Progenitor cell of endocrine pancreas (in vitro differentiated cells): ENCODE measurements at regions not wholly inside any gene's neighbourhood (a gene's known extent, or its start where the extent isn't known, plus 50 kb on each side); places are given as distances from the start of the nearest gene placed in this dataset.

Source experiments
- DNase-seq: peaks from one replicate; pipeline ENCODE4 v3.0.0; 2021; ENCODE audit warnings: low spot score; ENCODE audit not compliant: unreplicated experiment
- H3K27ac Mint-ChIP-seq: 2 replicates; pipeline ENCODE4 v1.8.0; 2021; ENCODE audit warnings: mild to moderate bottlenecking, moderate library complexity, mixed read lengths
- H3K27me3 Mint-ChIP-seq: 2 replicates; pipeline ENCODE4 v1.8.0; 2021; ENCODE audit warnings: mixed read lengths
- H3K36me3 Mint-ChIP-seq: 2 replicates; pipeline ENCODE4 v1.8.0; 2022; ENCODE audit warnings: mixed read lengths; ENCODE audit not compliant: insufficient read depth
- H3K4me1 Mint-ChIP-seq: 2 replicates; pipeline ENCODE4 v1.8.0; 2021; ENCODE audit warnings: low read depth, mixed read lengths
- H3K4me3 Mint-ChIP-seq: 2 replicates; pipeline ENCODE4 v1.8.0; 2021; ENCODE audit warnings: low read depth, mild to moderate bottlenecking, moderate library complexity, mixed read lengths
- H3K9me3 Mint-ChIP-seq: 2 replicates; pipeline ENCODE4 v1.8.0; 2021; ENCODE audit warnings: low read depth, mixed read lengths
- CTCF ChIP-seq: fragments of 200-600 bp; sonication (generic); IDR thresholded peaks from one replicate; pipeline ENCODE4 v1.5.0; 2021; ENCODE audit warnings: antibody characterized with exemption, mild to moderate bottlenecking; ENCODE audit not compliant: unreplicated experiment

GRCh38 chr16:86063760-86064405 lies 164.9 kb downstream of the IRF8 start:
- peaks cover 44% of the 10 kb centered on the region for H3K27me3 Mint-ChIP-seq
- peak overlapping the region; percentile 15 for H3K27ac Mint-ChIP-seq
- DNase-seq: no peak
- peaks cover 4% of the 10 kb centered on the region for H3K9me3 Mint-ChIP-seq
- TF ChIP-seq CTCF: no peak
- no peak overlapping the region for H3K4me3 Mint-ChIP-seq
- H3K4me1 Mint-ChIP-seq: no peaks in the 10 kb centered on the region
- no peaks in the 10 kb centered on the region for H3K36me3 Mint-ChIP-seq

DNA sequence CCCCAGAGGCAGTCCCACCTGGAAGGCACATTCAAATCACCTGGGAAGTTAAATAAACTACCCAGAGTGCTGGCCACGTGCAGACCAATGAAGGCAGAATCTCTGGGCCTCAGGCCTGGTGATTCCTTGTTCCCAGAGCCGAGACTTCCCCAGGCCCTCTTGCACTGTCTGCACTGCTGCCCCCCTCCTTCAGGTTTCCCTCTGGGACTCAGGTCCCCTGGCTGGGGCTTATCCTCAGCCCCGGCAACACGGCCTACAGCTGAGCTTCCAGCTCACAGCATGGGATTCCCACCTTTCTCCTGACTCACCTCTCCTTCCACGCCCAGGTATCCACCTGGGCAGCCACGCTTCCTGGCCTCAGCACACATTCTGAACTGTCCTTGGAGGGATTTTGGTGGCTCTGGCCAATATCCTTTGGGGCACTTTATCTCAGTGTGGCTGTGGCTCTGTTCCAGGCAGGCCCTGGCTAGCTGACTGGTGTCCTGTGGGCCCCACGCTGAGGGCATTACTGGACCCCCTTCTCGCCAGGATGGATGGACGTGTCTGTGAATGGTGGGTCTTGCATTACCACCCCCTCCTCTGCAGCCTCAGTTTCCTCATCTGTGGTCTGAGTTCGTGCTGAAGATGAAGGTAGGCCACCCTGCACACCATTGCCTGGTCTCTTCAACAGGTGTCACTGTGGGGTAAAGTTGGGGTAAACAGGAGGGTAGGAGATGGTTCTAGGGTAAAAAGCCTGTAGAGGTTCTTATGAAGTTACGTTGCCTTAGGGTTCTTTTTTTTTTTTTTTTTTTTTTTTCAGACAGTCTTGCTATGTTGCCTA lies 165.7 kb downstream of the IRF8 start:
- Mint-ChIP-seq H3K27me3 (peaks cover 44% of the 10 kb centered on the region), H3K4me3 (no peak overlapping the region), H3K4me1 (no peaks in the 10 kb centered on the region), H3K36me3 (no peaks in the 10 kb centered on the region), H3K9me3 (peaks cover 4% of the 10 kb centered on the region), H3K27ac (peak overlapping the region; percentile 15)
- no peak for TF ChIP-seq CTCF
- no peak for DNase-seq

GRCh38 chr16:86065711-86066110 lies 166.7 kb downstream of the IRF8 start:
- H3K9me3 Mint-ChIP-seq: peaks cover 4% of the 10 kb centered on the region
- no peak overlapping the region for H3K4me3 Mint-ChIP-seq
- peaks cover 46% of the 10 kb centered on the region for H3K27me3 Mint-ChIP-seq
- no peak overlapping the region for H3K27ac Mint-ChIP-seq
- no peaks in the 10 kb centered on the region for H3K4me1 Mint-ChIP-seq
- TF ChIP-seq CTCF: no peak
- no peak for DNase-seq
- no peaks in the 10 kb centered on the region for H3K36me3 Mint-ChIP-seq

GRCh38 chr16:86066811-86067210 lies 167.8 kb downstream of the IRF8 start:
- Mint-ChIP-seq H3K27me3 (peaks cover 42% of the 10 kb centered on the region), H3K36me3 (no peaks in the 10 kb centered on the region), H3K27ac (no peak overlapping the region), H3K4me3 (no peak overlapping the region), H3K9me3 (peaks cover 4% of the 10 kb centered on the region), H3K4me1 (no peaks in the 10 kb centered on the region)
- DNase-seq: no peak
- no peak for TF ChIP-seq CTCF

DNA sequence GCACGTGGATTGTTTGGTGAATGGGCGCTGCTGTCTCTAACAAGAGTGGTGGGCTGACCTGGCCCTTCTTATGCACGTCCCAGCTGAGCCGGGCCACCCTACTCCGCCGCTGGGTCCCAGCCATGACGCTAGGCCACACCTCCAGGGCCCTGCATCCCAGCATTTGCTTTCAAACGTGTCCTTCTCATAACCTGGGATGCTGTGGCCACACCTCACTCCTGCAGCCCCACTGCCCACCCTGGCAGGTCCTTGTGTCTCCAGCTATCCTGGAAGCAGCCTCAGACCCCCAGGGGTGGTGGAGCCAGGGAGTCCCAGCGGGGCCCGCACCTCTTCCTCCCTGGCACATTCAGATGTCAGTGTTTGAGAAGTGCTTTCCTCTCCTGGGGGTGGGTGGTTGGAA lies 168.6 kb downstream of the IRF8 start:
- Mint-ChIP-seq H3K27ac (no peak overlapping the region), H3K36me3 (no peaks in the 10 kb centered on the region), H3K4me3 (no peak overlapping the region), H3K9me3 (peaks cover 4% of the 10 kb centered on the region), H3K4me1 (no peaks in the 10 kb centered on the region), H3K27me3 (peaks cover 41% of the 10 kb centered on the region)
- TF ChIP-seq CTCF: no peak
- DNase-seq: no peak
